ENCODE measurements at regions not wholly inside any gene's neighbourhood (a gene's known extent, or its start where the extent isn't known, plus 50 kb on each side); places are given as distances from the start of the nearest gene placed in this dataset.

- peak; percentile 13 for DNase-seq
Measured at GRCh38 chr12:5232826-5233500, 189.3 kb downstream of the KCNA5 start.

GRCh38 chr12:5236022-5236640, 192.5 kb downstream of the KCNA5 start:
- no peak for DNase-seq

GRCh38 chr12:5242440-5242839, 189.5 kb upstream of the NTF3 start:
- DNase-seq = no peak

- no peak for DNase-seq
Measured at GRCh38 chr12:5243014-5243413, 188.9 kb upstream of the NTF3 start.

GRCh38 chr12:5244513-5244972, 187.4 kb upstream of the NTF3 start:
- DNase-seq = no peak

- no peak for DNase-seq
Measured at GRCh38 chr12:5246196-5246595, 185.7 kb upstream of the NTF3 start.

GRCh38 chr12:5247144-5247543, 184.8 kb upstream of the NTF3 start:
- no peak for DNase-seq

GRCh38 chr12:5248230-5248629, 183.7 kb upstream of the NTF3 start:
- DNase-seq = no peak

GRCh38 chr12:5248999-5249526, 182.8 kb upstream of the NTF3 start:
- DNase-seq = no peak

- DNase-seq = no peak
Measured at GRCh38 chr12:5251092-5251491, 180.8 kb upstream of the NTF3 start.

- no peak for DNase-seq
Measured at GRCh38 chr12:5251786-5252185, 180.1 kb upstream of the NTF3 start.

- no peak for DNase-seq
Measured at GRCh38 chr12:5254703-5255102, 177.2 kb upstream of the NTF3 start.

- DNase-seq = no peak
Measured at GRCh38 chr12:5257763-5258495, 174.0 kb upstream of the NTF3 start.

GRCh38 chr12:5258498-5258897, 173.4 kb upstream of the NTF3 start:
- no peak for DNase-seq

GRCh38 chr12:5258926-5259325, 173.0 kb upstream of the NTF3 start:
- no peak for DNase-seq

- DNase-seq = no peak
Measured at GRCh38 chr12:5259523-5259922, 172.4 kb upstream of the NTF3 start.

- no peak for DNase-seq
Measured at GRCh38 chr12:5260086-5260485, 171.8 kb upstream of the NTF3 start.

GRCh38 chr12:5260591-5261086, 171.3 kb upstream of the NTF3 start:
- no peak for DNase-seq

- DNase-seq = no peak
Measured at GRCh38 chr12:5262450-5262849, 169.5 kb upstream of the NTF3 start.

GRCh38 chr12:5262885-5263284, 169.0 kb upstream of the NTF3 start:
- DNase-seq = no peak

- DNase-seq = no peak
Measured at GRCh38 chr12:5264006-5264405, 167.9 kb upstream of the NTF3 start.

- DNase-seq = no peak
Measured at GRCh38 chr12:5267603-5268423, 164.1 kb upstream of the NTF3 start.
